ENCODE measurements at regions not wholly inside any gene's neighbourhood (a gene's known extent, or its start where the extent isn't known, plus 50 kb on each side); places are given as distances from the start of the nearest gene placed in this dataset.

DNA sequence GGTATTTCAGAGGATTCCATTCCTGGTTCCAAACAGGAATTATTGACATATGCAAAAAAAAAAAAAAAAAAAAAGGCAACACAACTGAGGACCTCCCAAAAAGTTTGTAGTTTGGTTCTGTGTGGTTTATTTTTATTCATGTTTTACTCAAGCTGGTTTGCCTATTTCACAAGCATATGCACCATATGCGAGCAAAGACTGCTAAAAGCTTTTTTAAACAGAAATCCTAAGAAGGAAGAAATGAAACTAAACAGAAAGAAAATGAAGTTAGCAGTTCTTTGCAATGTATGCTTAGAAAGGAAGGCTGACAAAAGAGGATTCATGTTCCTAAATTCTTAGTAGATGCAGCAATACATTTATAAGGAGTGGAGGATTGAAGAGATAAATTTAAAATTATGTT is 487.6 kb upstream of the FLRT2 start:
- POLR2A ChIA-PET = no interaction called here
- Mint-ChIP-seq H3K9me3 (ENCODE audit: low read depth) (peaks cover 18% of the 10 kb centered on the region), H3K4me1 (no peaks in the 10 kb centered on the region), H3K4me3 (no peak overlapping the region), H3K27me3 (no peaks in the 10 kb centered on the region), H3K36me3 (ENCODE audit: low read depth) (no peaks in the 10 kb centered on the region), H3K27ac (no peak overlapping the region)
- no peak for ATAC-seq
- CTCF ChIA-PET = interaction anchor here (1.2 kb wide), 1 partner anchor 10 kb away, joined by 3 read pairs; no protein-coding TSS in a partner anchor
- intact Hi-C loops (cut with DNase I, micrococcal nuclease) = no loop called here
- DNase-seq = no peak

DNA sequence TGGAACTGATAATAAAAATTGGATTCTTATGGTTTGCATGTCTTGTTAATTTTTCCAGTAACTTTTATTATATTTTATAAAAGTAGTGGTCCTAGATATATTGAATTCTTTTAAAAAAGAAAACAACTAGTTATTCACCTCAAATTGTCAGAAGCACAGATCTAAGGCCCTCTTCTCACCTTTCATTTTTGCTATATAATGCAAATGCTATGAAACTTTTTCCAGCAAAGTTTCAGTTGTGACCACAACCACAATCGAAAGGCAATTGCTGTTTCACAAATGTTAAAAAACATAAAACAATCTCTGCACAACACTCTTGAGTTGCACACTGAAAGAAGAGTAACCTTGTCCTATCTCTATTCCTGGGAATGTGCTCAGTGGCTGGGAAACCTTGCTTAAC is 479.8 kb upstream of the FLRT2 start:
- Mint-ChIP-seq H3K27me3 (no peaks in the 10 kb centered on the region), H3K4me1 (no peaks in the 10 kb centered on the region), H3K27ac (no peak overlapping the region), H3K4me3 (no peak overlapping the region), H3K36me3 (ENCODE audit: low read depth) (peaks cover 3% of the 10 kb centered on the region), H3K9me3 (ENCODE audit: low read depth) (peaks cover 29% of the 10 kb centered on the region)
- no peak for DNase-seq
- intact Hi-C loops (cut with DNase I, micrococcal nuclease) = no loop called here
- CTCF ChIA-PET = no interaction called here
- POLR2A ChIA-PET = no interaction called here
- ATAC-seq = no peak

DNA sequence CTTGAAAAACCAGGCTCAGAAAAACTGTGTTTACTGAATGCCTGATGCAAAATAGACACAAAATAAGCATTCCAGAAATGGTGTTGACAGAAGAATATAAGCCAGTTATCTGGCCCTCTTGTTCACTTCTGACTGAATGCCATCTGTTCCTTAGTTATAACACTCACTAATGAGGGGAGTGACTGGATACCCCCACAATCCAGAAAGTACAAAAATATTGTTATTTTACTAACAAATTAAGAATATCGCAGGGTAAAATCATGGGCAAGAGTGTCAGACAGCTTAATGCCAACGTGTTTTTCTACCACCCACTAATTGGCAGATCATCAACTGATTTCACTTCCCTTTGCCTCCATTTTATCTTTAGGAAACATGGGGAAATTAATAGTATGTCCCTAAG is 477.3 kb upstream of the FLRT2 start:
- no peak overlapping the region for H3K4me3 Mint-ChIP-seq
- no peak overlapping the region for H3K27ac Mint-ChIP-seq
- ATAC-seq = no peak
- intact Hi-C loops (cut with DNase I, micrococcal nuclease) = no loop called here
- DNase-seq = no peak
- ChIA-PET POLR2A (no interaction called here), CTCF (no interaction called here)
- no peaks in the 10 kb centered on the region for H3K4me1 Mint-ChIP-seq
- H3K9me3 Mint-ChIP-seq (ENCODE audit: low read depth) = peaks cover 19% of the 10 kb centered on the region
- peaks cover 3% of the 10 kb centered on the region for H3K36me3 Mint-ChIP-seq (ENCODE audit: low read depth)
- H3K27me3 Mint-ChIP-seq = no peaks in the 10 kb centered on the region

DNA sequence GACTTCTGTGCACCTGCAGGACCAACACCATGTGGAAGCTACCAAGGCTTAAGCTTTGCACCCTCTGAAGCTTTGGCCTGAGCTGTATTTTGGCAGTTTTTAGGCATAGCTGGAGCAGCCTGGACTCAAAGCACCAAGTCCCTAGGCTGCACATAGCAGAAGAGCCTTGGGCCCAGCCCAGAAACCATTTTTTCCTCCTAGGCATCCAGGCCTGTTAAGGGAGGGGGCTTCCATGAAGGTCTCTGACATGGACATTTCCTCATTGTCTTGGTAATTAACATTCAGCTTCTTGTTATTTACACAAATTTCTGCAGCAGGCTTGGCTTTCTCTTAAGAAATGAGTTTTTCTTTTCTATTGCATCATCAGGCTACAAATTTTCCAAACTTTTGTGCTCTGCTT is 475.8 kb upstream of the FLRT2 start:
- DNase-seq = no peak
- ChIA-PET POLR2A (no interaction called here), CTCF (no interaction called here)
- intact Hi-C loops (cut with DNase I, micrococcal nuclease) = no loop called here
- Mint-ChIP-seq H3K9me3 (ENCODE audit: low read depth) (peaks cover 19% of the 10 kb centered on the region), H3K4me3 (no peak overlapping the region), H3K27me3 (no peaks in the 10 kb centered on the region), H3K27ac (no peak overlapping the region), H3K36me3 (ENCODE audit: low read depth) (peaks cover 3% of the 10 kb centered on the region), H3K4me1 (no peaks in the 10 kb centered on the region)
- no peak for ATAC-seq

DNA sequence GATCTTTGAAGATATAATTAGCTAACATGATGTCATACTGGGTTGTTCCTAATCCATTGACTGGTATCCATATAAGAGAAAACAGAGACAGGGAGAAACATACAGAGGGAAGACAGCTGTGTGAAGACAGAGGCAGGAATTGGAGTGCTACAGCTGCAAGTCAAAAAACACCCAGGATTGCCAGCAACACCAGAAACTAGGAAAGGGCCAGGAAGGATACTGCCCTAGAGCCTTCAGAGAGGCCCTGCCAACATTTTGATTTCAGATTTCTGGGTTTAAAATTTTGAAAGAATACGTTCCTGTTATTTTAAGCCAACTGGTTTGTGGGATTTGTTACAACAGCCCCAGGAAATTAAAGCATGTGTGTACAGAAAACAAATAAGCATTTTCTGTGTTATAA is 473.7 kb upstream of the FLRT2 start:
- no peak overlapping the region for H3K27ac Mint-ChIP-seq
- no peak overlapping the region for H3K4me3 Mint-ChIP-seq
- H3K36me3 Mint-ChIP-seq (ENCODE audit: low read depth) = peaks cover 3% of the 10 kb centered on the region
- ATAC-seq = no peak
- no peaks in the 10 kb centered on the region for H3K4me1 Mint-ChIP-seq
- no peaks in the 10 kb centered on the region for H3K27me3 Mint-ChIP-seq
- intact Hi-C loops (cut with DNase I, micrococcal nuclease) = no loop called here
- ChIA-PET POLR2A (no interaction called here), CTCF (no interaction called here)
- H3K9me3 Mint-ChIP-seq (ENCODE audit: low read depth) = peaks cover 19% of the 10 kb centered on the region
- no peak for DNase-seq

DNA sequence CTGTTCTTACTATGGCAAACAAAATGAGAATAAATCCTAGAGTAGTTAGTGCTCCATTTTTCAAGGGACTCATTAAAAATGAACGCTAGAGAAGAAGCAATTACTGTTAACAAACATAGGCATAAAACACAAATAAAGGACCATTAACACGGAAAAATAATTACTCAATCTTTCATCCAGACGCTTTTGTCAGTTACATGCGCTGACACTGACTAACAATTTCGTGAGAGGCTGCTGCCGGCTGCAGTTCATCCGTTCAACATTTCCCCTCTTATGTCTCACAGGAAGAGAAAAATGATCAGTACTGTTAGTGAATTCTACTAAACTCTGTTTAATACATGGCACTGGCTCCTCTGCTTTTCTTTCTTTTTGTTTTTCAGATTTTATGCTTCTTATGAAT is 472.7 kb upstream of the FLRT2 start:
- Mint-ChIP-seq H3K9me3 (ENCODE audit: low read depth) (peaks cover 18% of the 10 kb centered on the region), H3K4me1 (no peaks in the 10 kb centered on the region), H3K4me3 (no peak overlapping the region), H3K27ac (no peak overlapping the region), H3K36me3 (ENCODE audit: low read depth) (peaks cover 3% of the 10 kb centered on the region), H3K27me3 (no peaks in the 10 kb centered on the region)
- ChIA-PET POLR2A (no interaction called here), CTCF (no interaction called here)
- ATAC-seq = no peak
- DNase-seq = no peak
- intact Hi-C loops (cut with DNase I, micrococcal nuclease) = no loop called here

DNA sequence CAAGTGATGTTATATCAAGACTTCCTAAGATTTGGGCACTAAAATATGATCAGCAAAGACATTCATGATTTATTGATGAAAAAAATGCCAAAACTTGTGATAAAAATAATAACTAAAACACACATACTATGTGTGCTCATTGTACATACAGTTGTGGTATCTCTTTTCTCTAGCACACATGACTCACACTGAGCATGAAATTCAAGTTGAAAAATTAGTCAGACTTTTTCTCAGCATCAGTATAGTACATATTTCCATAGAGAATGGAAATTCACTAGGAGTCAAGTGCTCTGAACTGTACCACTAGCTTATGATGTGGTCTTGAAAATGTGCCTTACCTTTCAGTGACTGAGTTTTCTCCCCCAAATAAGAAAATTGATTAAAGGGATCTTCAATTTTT is 471.8 kb upstream of the FLRT2 start:
- no peak overlapping the region for H3K4me3 Mint-ChIP-seq
- H3K27ac Mint-ChIP-seq = no peak overlapping the region
- H3K36me3 Mint-ChIP-seq (ENCODE audit: low read depth) = peaks cover 3% of the 10 kb centered on the region
- intact Hi-C loops (cut with DNase I, micrococcal nuclease) = no loop called here
- no peaks in the 10 kb centered on the region for H3K4me1 Mint-ChIP-seq
- peak; percentile 26 for ATAC-seq
- no peak for DNase-seq
- H3K9me3 Mint-ChIP-seq (ENCODE audit: low read depth) = peaks cover 18% of the 10 kb centered on the region
- ChIA-PET POLR2A (no interaction called here), CTCF (no interaction called here)
- no peaks in the 10 kb centered on the region for H3K27me3 Mint-ChIP-seq

DNA sequence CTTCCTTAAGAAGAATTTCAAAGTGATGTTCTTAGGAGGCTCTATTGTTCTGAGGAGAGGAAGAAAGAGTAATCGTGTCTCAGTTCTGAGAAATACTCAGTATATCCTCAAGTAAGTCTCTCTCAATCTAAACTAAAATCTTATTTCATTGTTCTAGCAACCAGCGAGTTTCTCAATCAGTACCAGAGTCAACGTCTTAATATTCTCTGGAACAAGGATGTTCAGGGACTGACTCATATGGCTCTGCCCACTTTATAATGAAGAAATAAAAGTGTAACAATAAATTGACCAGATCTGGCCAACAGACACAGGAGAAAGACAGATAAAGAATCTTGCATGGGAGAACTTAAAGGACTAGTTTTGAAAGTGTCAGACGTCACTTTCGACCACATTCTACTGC is 469.8 kb upstream of the FLRT2 start:
- Mint-ChIP-seq H3K9me3 (ENCODE audit: low read depth) (peaks cover 7% of the 10 kb centered on the region), H3K36me3 (ENCODE audit: low read depth) (no peaks in the 10 kb centered on the region), H3K27ac (no peak overlapping the region), H3K27me3 (no peaks in the 10 kb centered on the region), H3K4me3 (no peak overlapping the region), H3K4me1 (no peaks in the 10 kb centered on the region)
- ATAC-seq (no peak), DNase-seq (no peak)
- ChIA-PET POLR2A (no interaction called here), CTCF (no interaction called here)
- intact Hi-C loops (cut with DNase I, micrococcal nuclease) = no loop called here

DNA sequence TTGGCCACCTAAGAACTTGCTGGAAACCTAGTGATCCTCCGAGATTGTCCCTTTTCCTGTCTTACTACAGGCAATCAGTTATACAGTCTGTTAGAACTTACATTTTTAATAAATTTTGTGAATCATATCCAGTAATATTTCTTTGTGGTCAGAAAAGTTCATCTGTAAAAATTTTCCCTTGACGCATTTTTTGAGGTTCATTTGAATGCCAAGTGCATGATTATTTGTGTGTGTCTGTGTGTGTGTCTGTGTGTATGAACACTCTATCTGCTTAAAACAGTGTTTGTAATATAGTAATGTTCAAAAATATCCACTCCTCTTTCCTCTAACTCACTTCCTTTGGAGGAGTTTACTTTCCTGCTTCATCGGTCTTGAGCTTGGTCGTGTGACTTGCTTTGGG is 468.7 kb upstream of the FLRT2 start:
- H3K36me3 Mint-ChIP-seq (ENCODE audit: low read depth) = no peaks in the 10 kb centered on the region
- H3K9me3 Mint-ChIP-seq (ENCODE audit: low read depth) = peaks cover 4% of the 10 kb centered on the region
- no peak for DNase-seq
- ChIA-PET CTCF (no interaction called here), POLR2A (no interaction called here)
- H3K27ac Mint-ChIP-seq = no peak overlapping the region
- intact Hi-C loops (cut with DNase I, micrococcal nuclease) = no loop called here
- ATAC-seq = no peak
- no peaks in the 10 kb centered on the region for H3K4me1 Mint-ChIP-seq
- no peak overlapping the region for H3K4me3 Mint-ChIP-seq
- no peaks in the 10 kb centered on the region for H3K27me3 Mint-ChIP-seq

DNA sequence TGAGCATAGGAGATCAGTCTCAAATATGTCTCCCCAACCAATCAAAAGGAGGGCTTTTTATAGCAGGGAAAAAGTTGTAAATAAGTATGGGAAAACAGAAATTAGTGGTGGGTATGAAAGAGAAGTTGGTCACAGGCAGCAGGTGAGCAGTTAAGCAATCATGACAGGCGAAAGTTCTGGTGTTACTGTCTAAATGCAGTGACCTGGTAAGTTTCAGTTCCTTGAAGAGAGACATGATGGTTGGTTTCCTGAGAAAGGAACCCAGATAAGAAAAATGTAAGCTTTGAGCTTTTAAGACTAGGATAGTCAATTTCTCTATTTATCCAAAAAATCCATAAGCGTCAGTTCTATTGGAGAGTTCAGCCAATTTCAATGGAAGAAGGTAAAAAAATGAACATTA is 466.2 kb upstream of the FLRT2 start:
- H3K27ac Mint-ChIP-seq = no peak overlapping the region
- ChIA-PET CTCF (interaction anchor here (0.8 kb wide), 1 partner anchor 20 kb away, joined by 3 read pairs; no protein-coding TSS in a partner anchor), POLR2A (no interaction called here)
- ATAC-seq (no peak), DNase-seq (no peak)
- H3K27me3 Mint-ChIP-seq = no peaks in the 10 kb centered on the region
- H3K4me3 Mint-ChIP-seq = no peak overlapping the region
- H3K4me1 Mint-ChIP-seq = no peaks in the 10 kb centered on the region
- intact Hi-C loops (cut with DNase I, micrococcal nuclease) = no loop called here
- H3K9me3 Mint-ChIP-seq (ENCODE audit: low read depth) = peaks cover 4% of the 10 kb centered on the region
- no peaks in the 10 kb centered on the region for H3K36me3 Mint-ChIP-seq (ENCODE audit: low read depth)

DNA sequence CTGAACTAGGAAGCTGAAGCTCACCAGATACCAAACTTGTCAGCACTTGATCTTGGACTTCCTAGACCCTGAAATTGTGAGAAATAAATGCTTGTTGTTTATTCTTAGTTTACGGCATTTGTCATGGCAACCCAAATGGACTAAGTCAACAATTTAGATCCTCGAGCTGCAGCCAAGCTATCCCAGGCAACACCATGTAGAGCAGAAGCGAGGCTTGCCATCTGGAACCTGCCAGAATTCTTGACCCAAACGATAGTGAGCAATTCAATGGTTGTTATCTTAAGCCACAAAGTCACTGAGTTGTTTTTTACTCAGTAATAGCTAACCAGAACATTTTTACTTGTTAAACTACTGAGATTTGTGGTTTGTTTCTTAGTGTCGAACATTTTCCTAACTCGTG is 458.5 kb upstream of the FLRT2 start:
- no peak overlapping the region for H3K27ac Mint-ChIP-seq
- DNase-seq = no peak
- no peak for ATAC-seq
- H3K36me3 Mint-ChIP-seq (ENCODE audit: low read depth) = no peaks in the 10 kb centered on the region
- CTCF ChIA-PET = no interaction called here
- peaks cover 4% of the 10 kb centered on the region for H3K9me3 Mint-ChIP-seq (ENCODE audit: low read depth)
- intact Hi-C loops (cut with DNase I, micrococcal nuclease) = no loop called here
- no peaks in the 10 kb centered on the region for H3K4me1 Mint-ChIP-seq
- no peak overlapping the region for H3K4me3 Mint-ChIP-seq
- POLR2A ChIA-PET = no interaction called here
- H3K27me3 Mint-ChIP-seq = no peaks in the 10 kb centered on the region

DNA sequence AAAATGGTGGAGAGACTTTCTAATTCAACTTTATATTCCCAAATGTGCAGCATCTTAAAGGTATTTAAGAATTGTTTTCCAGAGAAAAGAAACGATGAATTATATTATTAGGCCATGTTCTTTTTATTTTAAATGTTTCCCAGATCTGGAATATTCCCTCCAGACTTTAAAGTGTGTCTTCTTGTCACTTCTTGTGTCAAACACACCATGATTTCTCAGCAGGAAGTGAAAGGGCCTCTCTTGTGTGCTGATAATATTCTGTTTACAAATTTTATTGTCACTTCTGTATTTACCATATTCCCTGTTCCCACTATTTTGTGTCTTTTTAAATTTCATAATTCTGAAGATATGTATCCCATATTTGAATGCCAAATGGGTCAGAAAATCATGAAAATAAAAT is 455.0 kb upstream of the FLRT2 start:
- H3K36me3 Mint-ChIP-seq (ENCODE audit: low read depth) = no peaks in the 10 kb centered on the region
- DNase-seq (no peak), ATAC-seq (no peak)
- H3K9me3 Mint-ChIP-seq (ENCODE audit: low read depth) = peaks cover 5% of the 10 kb centered on the region
- H3K27me3 Mint-ChIP-seq = no peaks in the 10 kb centered on the region
- ChIA-PET POLR2A (no interaction called here), CTCF (no interaction called here)
- no peaks in the 10 kb centered on the region for H3K4me1 Mint-ChIP-seq
- no peak overlapping the region for H3K4me3 Mint-ChIP-seq
- intact Hi-C loops (cut with DNase I, micrococcal nuclease) = no loop called here
- no peak overlapping the region for H3K27ac Mint-ChIP-seq

DNA sequence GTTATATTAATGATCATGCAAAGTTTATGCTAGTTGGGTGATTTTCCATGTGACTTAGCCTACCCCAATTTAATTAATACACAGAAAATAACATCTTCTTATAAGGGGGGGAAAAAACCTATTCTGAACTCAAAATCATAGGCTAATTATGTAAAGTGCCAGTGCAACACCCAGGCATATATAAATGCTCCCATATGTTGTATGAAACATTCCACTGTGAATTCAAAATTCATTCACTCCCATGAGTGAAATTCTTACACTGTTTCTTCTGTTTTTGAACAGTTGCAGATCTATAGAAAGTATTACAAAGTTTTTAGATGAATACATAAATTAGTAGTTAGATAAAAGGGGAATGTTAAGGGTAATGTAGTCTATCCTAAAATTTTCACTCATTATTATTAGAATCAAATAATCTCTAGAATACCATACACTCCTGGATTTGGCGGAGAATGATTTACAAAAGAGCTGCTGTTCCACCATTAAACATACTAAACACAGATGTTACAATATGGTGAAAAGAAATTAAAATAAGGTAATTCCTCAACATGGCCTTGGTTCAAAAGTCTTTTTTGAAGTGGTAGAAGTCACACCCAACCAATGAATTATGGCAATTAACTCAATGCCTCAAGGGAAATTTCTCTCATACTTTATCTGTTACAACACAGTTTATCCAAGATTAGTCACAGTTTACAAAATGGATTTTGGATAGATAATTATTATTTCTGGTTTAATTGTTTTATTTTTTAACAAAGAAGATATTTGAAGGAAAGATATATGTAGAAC is 454.1 kb upstream of the FLRT2 start:
- ChIA-PET POLR2A (no interaction called here), CTCF (no interaction called here)
- H3K27ac Mint-ChIP-seq = no peak overlapping the region
- no peaks in the 10 kb centered on the region for H3K4me1 Mint-ChIP-seq
- peaks cover 6% of the 10 kb centered on the region for H3K9me3 Mint-ChIP-seq (ENCODE audit: low read depth)
- DNase-seq = no peak
- ATAC-seq = no peak
- no peaks in the 10 kb centered on the region for H3K27me3 Mint-ChIP-seq
- H3K36me3 Mint-ChIP-seq (ENCODE audit: low read depth) = no peaks in the 10 kb centered on the region
- no peak overlapping the region for H3K4me3 Mint-ChIP-seq
- intact Hi-C loops (cut with DNase I, micrococcal nuclease) = no loop called here
